ENCODE measurements at regions not wholly inside any gene's neighbourhood (a gene's known extent, or its start where the extent isn't known, plus 50 kb on each side); places are given as distances from the start of the nearest gene placed in this dataset.

GRCh38 chr14:97838986-97839385 is 1041.8 kb downstream of the VRK1 start:
- DNase-seq, result no peak

- DNase-seq, result no peak
These were observed 1043.0 kb downstream of the VRK1 start for GRCh38 chr14:97840159-97840558.

GRCh38 chr14:97841762-97842161 is 1044.6 kb downstream of the VRK1 start:
- DNase-seq, result no peak

GRCh38 chr14:97843066-97843465 is 1045.9 kb downstream of the VRK1 start:
- DNase-seq, result no peak

GRCh38 chr14:97844042-97844441 is 1046.9 kb downstream of the VRK1 start:
- DNase-seq, result no peak

GRCh38 chr14:97846156-97846555 is 1049.0 kb downstream of the VRK1 start:
- no peak for DNase-seq

GRCh38 chr14:97848317-97848980 is 1051.3 kb downstream of the VRK1 start:
- peak; percentile 1 for DNase-seq

GRCh38 chr14:97850466-97850865 is 1053.3 kb downstream of the VRK1 start:
- no peak for DNase-seq

- no peak for DNase-seq
These were observed 1053.7 kb downstream of the VRK1 start for GRCh38 chr14:97850886-97851285.

GRCh38 chr14:97851428-97851995 is 1054.3 kb downstream of the VRK1 start:
- no peak for DNase-seq

- DNase-seq, result no peak
These were observed 1057.7 kb downstream of the VRK1 start for GRCh38 chr14:97854918-97855317.

- no peak for DNase-seq
These were observed 1069.0 kb downstream of the VRK1 start for GRCh38 chr14:97866195-97866594.

- no peak for DNase-seq
These were observed 1069.5 kb downstream of the VRK1 start for GRCh38 chr14:97866664-97867063.

GRCh38 chr14:97873291-97873690 is 1076.1 kb downstream of the VRK1 start:
- peak; percentile 57 for DNase-seq

- no peak for DNase-seq
These were observed 1077.2 kb downstream of the VRK1 start for GRCh38 chr14:97874394-97874793.

GRCh38 chr14:97878206-97878605 is 1081.0 kb downstream of the VRK1 start:
- DNase-seq, result no peak

GRCh38 chr14:97878727-97879126 is 1081.5 kb downstream of the VRK1 start:
- no peak for DNase-seq

- DNase-seq, result no peak
These were observed 1090.5 kb downstream of the VRK1 start for GRCh38 chr14:97887690-97888089.

- DNase-seq, result no peak
These were observed 1091.1 kb downstream of the VRK1 start for GRCh38 chr14:97888331-97888730.

- DNase-seq, result no peak
These were observed 1094.3 kb downstream of the VRK1 start for GRCh38 chr14:97891515-97891914.

GRCh38 chr14:97894552-97894951 is 1097.4 kb downstream of the VRK1 start:
- DNase-seq, result no peak

- DNase-seq, result no peak
These were observed 1103.1 kb downstream of the VRK1 start for GRCh38 chr14:97900196-97900854.

GRCh38 chr14:97902630-97903029 is 1105.4 kb downstream of the VRK1 start:
- DNase-seq, result no peak

- DNase-seq, result no peak
These were observed 1106.6 kb downstream of the VRK1 start for GRCh38 chr14:97903821-97904220.

GRCh38 chr14:97912217-97912616 is 1115.0 kb downstream of the VRK1 start:
- no peak for DNase-seq

All from DMS53 (cell line).